Astrocyte (in vitro differentiated cells and primary cell): ENCODE measurements at regions not wholly inside any gene's neighbourhood (a gene's known extent, or its start where the extent isn't known, plus 50 kb on each side); places are given as distances from the start of the nearest gene placed in this dataset.

Experiments used
- DNase-seq: peaks from one replicate; pipeline ENCODE4 v3.0.0-alpha.2; 2010; ENCODE audit warnings: low read depth
- FAIRE-seq: peaks from 2 replicates; lab custom pipeline; 2011; peaks lifted over from hg19 to GRCh38; lab: Jason Lieb, UNC
- H2AFZ ChIP-seq: 2 replicates; pipeline ENCODE4 v1.6.0; 2012; ENCODE audit warnings: low read depth, low read length, inconsistent platforms
- H3K27ac ChIP-seq: 2 replicates; pipeline ENCODE4 v1.5.1; 2011; ENCODE audit warnings: low read depth, low read length, inconsistent platforms
- H3K27me3 ChIP-seq: 2 replicates; pipeline ENCODE4 v1.6.0; 2011; ENCODE audit warnings: low read length, inconsistent platforms; ENCODE audit not compliant: insufficient read depth
- H3K36me3 ChIP-seq: 2 replicates; pipeline ENCODE4 v1.5.1; 2011; ENCODE audit warnings: low read length, inconsistent platforms; ENCODE audit not compliant: insufficient read depth
- H3K4me1 ChIP-seq: 2 replicates; pipeline ENCODE4 v1.5.1; 2011; ENCODE audit warnings: low read length, inconsistent platforms; ENCODE audit not compliant: insufficient read depth
- H3K4me2 ChIP-seq: 2 replicates; pipeline ENCODE4 v1.6.0; 2012; ENCODE audit warnings: low read length, inconsistent platforms
- H3K4me3 ChIP-seq: 2 replicates; pipeline ENCODE4 v1.5.1; 2011; ENCODE audit warnings: low read depth, mild to moderate bottlenecking, low read length, inconsistent platforms; ENCODE audit not compliant: insufficient read depth
- H3K79me2 ChIP-seq: 2 replicates; pipeline ENCODE4 v1.6.0; 2012; ENCODE audit warnings: mild to moderate bottlenecking, low read length, inconsistent platforms; ENCODE audit not compliant: insufficient read depth
- H3K9ac ChIP-seq: 2 replicates; pipeline ENCODE4 v1.6.0; 2012; ENCODE audit warnings: mild to moderate bottlenecking, low read length, inconsistent platforms
- H3K9me3 ChIP-seq: 2 replicates; pipeline ENCODE4 v1.5.1; 2012; ENCODE audit warnings: low read depth, mild to moderate bottlenecking, low read length, inconsistent platforms; ENCODE audit not compliant: insufficient read depth
- H4K20me1 ChIP-seq: 2 replicates; pipeline ENCODE4 v1.6.0; 2012; ENCODE audit warnings: low read length, inconsistent platforms; ENCODE audit not compliant: insufficient read depth
- H3K27ac Mint-ChIP-seq: one replicate; pipeline ENCODE4 v1.8.0; 2021; ENCODE audit warnings: mild to moderate bottlenecking, mixed read lengths; ENCODE audit not compliant: unreplicated experiment
- H3K27me3 Mint-ChIP-seq: one replicate; pipeline ENCODE4 v1.8.0; 2021; ENCODE audit warnings: low read depth, mixed read lengths; ENCODE audit not compliant: unreplicated experiment
- H3K36me3 Mint-ChIP-seq: one replicate; pipeline ENCODE4 v1.8.0; 2021; ENCODE audit warnings: low read depth, mixed read lengths; ENCODE audit not compliant: unreplicated experiment
- H3K4me1 Mint-ChIP-seq: one replicate; pipeline ENCODE4 v1.8.0; 2021; ENCODE audit warnings: low read depth, mixed read lengths; ENCODE audit not compliant: unreplicated experiment
- H3K4me3 Mint-ChIP-seq: one replicate; pipeline ENCODE4 v1.8.0; 2021; ENCODE audit warnings: mild to moderate bottlenecking, moderate library complexity, mixed read lengths; ENCODE audit not compliant: unreplicated experiment
- H3K9me3 Mint-ChIP-seq: one replicate; pipeline ENCODE4 v1.8.0; 2021; ENCODE audit warnings: mild to moderate bottlenecking, mixed read lengths; ENCODE audit not compliant: unreplicated experiment
- EZH2 ChIP-seq: IDR thresholded peaks from 2 replicates; pipeline ENCODE4 v1.6.1; 2012; ENCODE audit warnings: mild to moderate bottlenecking, low read length, inconsistent platforms; ENCODE audit not compliant: insufficient read depth
- TF ChIP-seq, protein P1 (sequence below): IDR thresholded peaks from 2 replicates; pipeline ENCODE4 v1.5.1; 2011; ENCODE audit warnings: low read depth, mild to moderate bottlenecking, inconsistent platforms, low read length, moderate library complexity; ENCODE audit not compliant: insufficient read depth

DNA sequence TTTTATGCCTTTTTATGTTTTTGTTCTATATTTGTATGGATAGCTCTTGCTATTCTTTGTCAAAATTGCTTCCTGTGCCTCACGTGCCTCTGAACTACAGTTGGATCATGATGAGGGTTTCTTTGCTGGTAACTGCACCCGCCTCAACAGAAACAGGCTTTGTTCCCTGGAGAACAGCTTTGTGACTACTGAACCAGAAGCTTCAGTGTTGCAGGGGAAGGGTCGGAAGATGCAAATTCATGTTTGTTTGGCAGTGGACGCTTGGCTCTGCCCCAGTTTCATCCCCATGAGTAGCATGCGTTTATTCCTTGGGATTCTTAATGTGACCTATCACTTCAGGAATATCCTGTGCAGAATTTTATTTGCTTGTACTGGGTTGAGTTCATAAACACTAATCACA lies 959.1 kb upstream of the WWC1 start:
- no peaks in the 10 kb centered on the region for H3K27me3 Mint-ChIP-seq
- Histone ChIP-seq H4K20me1 (no peaks in the 10 kb centered on the region), H3K36me3 (no peaks in the 10 kb centered on the region), H2AFZ (no peak overlapping the region), H3K9ac (no peak overlapping the region), H3K9me3 (no peaks in the 10 kb centered on the region), H3K27me3 (no peaks in the 10 kb centered on the region), H3K79me2 (no peaks in the 10 kb centered on the region), H3K4me2 (no peak overlapping the region), H3K4me1 (no peaks in the 10 kb centered on the region), H3K4me3 (no peak overlapping the region), H3K27ac (no peak overlapping the region)
- no peak for FAIRE-seq
- H3K27ac Mint-ChIP-seq, result no peak overlapping the region
- H3K4me3 Mint-ChIP-seq, result no peak overlapping the region
- DNase-seq, result no peak
- no peaks in the 10 kb centered on the region for H3K36me3 Mint-ChIP-seq
- no peaks in the 10 kb centered on the region for H3K9me3 Mint-ChIP-seq
- no peaks in the 10 kb centered on the region for H3K4me1 Mint-ChIP-seq
- no peak for TF ChIP-seq EZH2
- TF ChIP-seq, protein P1, sequence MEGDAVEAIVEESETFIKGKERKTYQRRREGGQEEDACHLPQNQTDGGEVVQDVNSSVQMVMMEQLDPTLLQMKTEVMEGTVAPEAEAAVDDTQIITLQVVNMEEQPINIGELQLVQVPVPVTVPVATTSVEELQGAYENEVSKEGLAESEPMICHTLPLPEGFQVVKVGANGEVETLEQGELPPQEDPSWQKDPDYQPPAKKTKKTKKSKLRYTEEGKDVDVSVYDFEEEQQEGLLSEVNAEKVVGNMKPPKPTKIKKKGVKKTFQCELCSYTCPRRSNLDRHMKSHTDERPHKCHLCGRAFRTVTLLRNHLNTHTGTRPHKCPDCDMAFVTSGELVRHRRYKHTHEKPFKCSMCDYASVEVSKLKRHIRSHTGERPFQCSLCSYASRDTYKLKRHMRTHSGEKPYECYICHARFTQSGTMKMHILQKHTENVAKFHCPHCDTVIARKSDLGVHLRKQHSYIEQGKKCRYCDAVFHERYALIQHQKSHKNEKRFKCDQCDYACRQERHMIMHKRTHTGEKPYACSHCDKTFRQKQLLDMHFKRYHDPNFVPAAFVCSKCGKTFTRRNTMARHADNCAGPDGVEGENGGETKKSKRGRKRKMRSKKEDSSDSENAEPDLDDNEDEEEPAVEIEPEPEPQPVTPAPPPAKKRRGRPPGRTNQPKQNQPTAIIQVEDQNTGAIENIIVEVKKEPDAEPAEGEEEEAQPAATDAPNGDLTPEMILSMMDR, result no peak

DNA sequence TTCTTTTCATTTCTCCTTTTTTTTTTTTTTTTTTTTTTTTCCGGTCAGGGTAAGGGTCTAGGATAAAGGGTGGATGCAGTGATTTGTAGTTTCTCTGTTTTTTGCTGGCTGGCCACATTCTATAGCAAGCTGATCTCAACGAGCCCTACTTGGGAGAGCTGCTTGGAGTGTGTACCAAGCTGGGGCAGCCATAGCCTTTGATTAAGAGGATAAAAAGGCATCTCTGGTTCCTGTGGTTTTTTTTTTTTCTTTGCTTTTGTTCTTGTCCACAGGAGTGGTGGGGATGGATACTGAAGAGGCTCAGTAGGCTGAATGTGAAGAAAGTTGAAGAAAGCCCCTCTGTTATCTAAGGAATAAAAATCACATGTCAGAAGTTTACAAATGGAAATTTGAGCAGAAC lies 955.3 kb upstream of the WWC1 start:
- Histone ChIP-seq H3K36me3 (no peaks in the 10 kb centered on the region), H3K9ac (no peak overlapping the region), H3K79me2 (no peaks in the 10 kb centered on the region), H2AFZ (no peak overlapping the region), H3K27ac (no peak overlapping the region), H3K4me3 (no peak overlapping the region), H3K27me3 (no peaks in the 10 kb centered on the region), H3K4me2 (no peak overlapping the region), H4K20me1 (no peaks in the 10 kb centered on the region), H3K9me3 (no peaks in the 10 kb centered on the region), H3K4me1 (no peaks in the 10 kb centered on the region)
- Mint-ChIP-seq H3K4me3 (no peak overlapping the region), H3K4me1 (peaks cover 4% of the 10 kb centered on the region), H3K9me3 (no peaks in the 10 kb centered on the region), H3K27ac (no peak overlapping the region), H3K27me3 (no peaks in the 10 kb centered on the region), H3K36me3 (no peaks in the 10 kb centered on the region)
- FAIRE-seq (no peak), DNase-seq (no peak)
- TF ChIP-seq, protein P1, result no peak
- TF ChIP-seq EZH2, result no peak

DNA sequence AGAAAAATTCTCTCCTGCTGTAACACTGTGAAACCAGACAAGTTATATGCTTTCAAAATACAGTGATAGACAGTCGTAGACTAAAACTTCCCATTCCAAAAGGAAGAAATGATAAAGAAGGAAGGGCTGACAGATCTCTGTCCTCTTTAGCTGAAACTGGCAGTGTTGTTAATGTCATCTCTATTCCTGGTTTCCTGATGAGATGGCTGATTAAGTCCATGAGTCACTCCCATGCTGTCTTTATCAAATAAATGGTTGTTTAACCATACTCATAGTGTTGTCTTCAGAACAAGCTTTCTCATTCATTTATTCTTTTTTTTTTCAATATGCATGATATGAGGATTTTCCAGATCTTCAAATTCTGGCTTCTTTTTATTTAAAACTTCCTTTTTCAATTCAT lies 952.2 kb upstream of the WWC1 start:
- H2AFZ ChIP-seq, result no peak overlapping the region
- no peaks in the 10 kb centered on the region for H3K79me2 ChIP-seq
- Mint-ChIP-seq H3K27me3 (no peaks in the 10 kb centered on the region), H3K4me3 (no peak overlapping the region), H3K36me3 (no peaks in the 10 kb centered on the region), H3K4me1 (peaks cover 4% of the 10 kb centered on the region), H3K9me3 (no peaks in the 10 kb centered on the region), H3K27ac (no peak overlapping the region)
- H4K20me1 ChIP-seq, result no peaks in the 10 kb centered on the region
- H3K4me3 ChIP-seq, result no peak overlapping the region
- FAIRE-seq (no peak), DNase-seq (no peak)
- no peak overlapping the region for H3K27ac ChIP-seq
- H3K9ac ChIP-seq, result no peak overlapping the region
- H3K27me3 ChIP-seq, result no peaks in the 10 kb centered on the region
- no peak overlapping the region for H3K4me2 ChIP-seq
- no peaks in the 10 kb centered on the region for H3K36me3 ChIP-seq
- no peaks in the 10 kb centered on the region for H3K4me1 ChIP-seq
- H3K9me3 ChIP-seq, result no peaks in the 10 kb centered on the region
- TF ChIP-seq, protein P1, result no peak
- TF ChIP-seq EZH2, result no peak
